CD4-positive, alpha-beta T cell (primary cell): ENCODE measurements at regions not wholly inside any gene's neighbourhood (a gene's known extent, or its start where the extent isn't known, plus 50 kb on each side); places are given as distances from the start of the nearest gene placed in this dataset.

Experiments
- ATAC-seq: fragments of 200-7000 bp; cut with Tn5 transposase; one replicate; pipeline ENCODE4 v1.10.0; 2022; ENCODE audit warnings: mild to moderate bottlenecking; ENCODE audit not compliant: poor library complexity
- CTCF ChIA-PET: fragments of 350-600 bp; sonication (Branson Sonifier 250); formaldehyde crosslinking; loops from one replicate; lab custom pipeline; 2021; ENCODE audit warnings: antibody characterized with exemption, inconsistent platforms; lab: Charles Lee
- POLR2A ChIA-PET: fragments of 350-600 bp; sonication (Branson Sonifier 250); formaldehyde crosslinking; loops from one replicate; lab custom pipeline; 2021; ENCODE audit warnings: antibody characterized with exemption, inconsistent platforms; lab: Charles Lee
- DNase-seq, 14 experiments: peaks; one replicate each; pipeline ENCODE4 v3.0.0-alpha.2; 2013 to 2020; ENCODE audit warnings: mixed read lengths in 2 of 14
- H3K27ac ChIP-seq, 2 donors: one replicate each; pipeline versions ENCODE4 v1.5.1 to v1.7.0; 2013; ENCODE audit warnings: low read length in 2 of 2, low read depth in 1 of 2, mild to moderate bottlenecking in 1 of 2
- H3K27me3 ChIP-seq, 2 experiments: 1 replicate in 1 of 2; 2 replicates in 1 of 2; pipeline versions ENCODE4 v1.6.1 to v1.7.0; 2013; ENCODE audit warnings: low read length in 2 of 2, control low read depth in 1 of 2, mild to moderate bottlenecking in 1 of 2, moderate library complexity in 1 of 2; ENCODE audit not compliant: insufficient read depth in 2 of 2, control insufficient read depth in 1 of 2
- H3K36me3 ChIP-seq: one replicate; pipeline ENCODE4 v1.6.1; 2013; ENCODE audit warnings: low read length, control low read depth; ENCODE audit not compliant: insufficient read depth
- H3K4me1 ChIP-seq: one replicate; pipeline ENCODE4 v1.6.1; 2013; ENCODE audit warnings: low read length, control low read depth; ENCODE audit not compliant: insufficient read depth
- H3K4me3 ChIP-seq: one replicate; pipeline ENCODE4 v1.5.1; 2013; ENCODE audit warnings: mild to moderate bottlenecking, low read length, moderate library complexity
- H3K9me3 ChIP-seq, 2 experiments: 1 replicate in 1 of 2; 2 replicates in 1 of 2; pipeline versions ENCODE4 v1.6.1 to v1.7.0; 2013; ENCODE audit warnings: low read length in 2 of 2, mild to moderate bottlenecking in 2 of 2, control low read depth in 1 of 2, moderate library complexity in 1 of 2; ENCODE audit not compliant: control insufficient read depth in 1 of 2, insufficient read depth in 1 of 2
- H3K27ac Mint-ChIP-seq: one replicate; pipeline ENCODE4 v1.8.0; 2020; ENCODE audit warnings: mixed read lengths
- H3K27me3 Mint-ChIP-seq: one replicate; pipeline ENCODE4 v1.8.0; 2021; ENCODE audit warnings: mixed read lengths
- H3K36me3 Mint-ChIP-seq: one replicate; pipeline ENCODE4 v1.8.0; 2021; ENCODE audit warnings: low read depth, mixed read lengths
- H3K4me1 Mint-ChIP-seq: one replicate; pipeline ENCODE4 v1.8.0; 2021; ENCODE audit warnings: low read depth, mixed read lengths
- H3K4me3 Mint-ChIP-seq: one replicate; pipeline ENCODE4 v1.8.0; 2020; ENCODE audit warnings: mild to moderate bottlenecking, mixed read lengths
- H3K9me3 Mint-ChIP-seq: one replicate; pipeline ENCODE4 v1.8.0; 2020; ENCODE audit warnings: mixed read lengths
- CTCF ChIP-seq: fragments of 200-600 bp; IDR thresholded peaks from one replicate; pipeline ENCODE4 v1.8.0; 2022; ENCODE audit warnings: antibody characterized with exemption, mild to moderate bottlenecking
- intact Hi-C, 2 experiments: fragments of 100-400 bp; cut with DNase I in 1 of 2; cut with micrococcal nuclease in 1 of 2; formaldehyde crosslinking; loops; one replicate each; pipeline versions ENCODE4 v1.15.1 to v1.9.0; 2023 to 2025; cut with DNase I, micrococcal nuclease

- H3K36me3 ChIP-seq, result no peaks in the 10 kb centered on the region
- Mint-ChIP-seq H3K4me3 (peak overlapping the region; percentile 91), H3K27me3 (no peaks in the 10 kb centered on the region), H3K4me1 (peaks cover 15% of the 10 kb centered on the region), H3K36me3 (no peaks in the 10 kb centered on the region), H3K27ac (peak overlapping the region; percentile 69), H3K9me3 (no peaks in the 10 kb centered on the region)
- H3K27ac ChIP-seq, result no peak overlapping the region
- peaks cover 19% of the 10 kb centered on the region for H3K4me1 ChIP-seq
- ChIA-PET POLR2A (interaction anchor here (0.6 to 2.2 kb wide), 4 partner anchors 29 to 94 kb away, joined by 3 to 8 read pairs (median 6); no protein-coding TSS in a partner anchor), CTCF (no interaction called here)
- DNase-seq, result peak; percentile 14 to 86 (median 52)
- H3K9me3 ChIP-seq, result no peaks in the 10 kb centered on the region
- intact Hi-C loops, result loop anchor here (1.0 to 10.0 kb wide), 4 partner anchors 94 to 668 kb away; partner anchors contain the start of genes PPIF (in 1 of the 2) and ZMIZ1 (in 1 of the 2)
- no peaks in the 10 kb centered on the region for H3K27me3 ChIP-seq
- ATAC-seq, result peak; percentile 69
- no peak for TF ChIP-seq CTCF
- peak overlapping the region; percentile 56 for H3K4me3 ChIP-seq
Observed at GRCh38 chr10:78972947-78973900, 95.5 kb upstream of the ZMIZ1 start.

- Mint-ChIP-seq H3K4me3 (peak overlapping the region; percentile 96), H3K4me1 (peaks cover 15% of the 10 kb centered on the region), H3K36me3 (no peaks in the 10 kb centered on the region), H3K27me3 (no peaks in the 10 kb centered on the region), H3K27ac (peak overlapping the region; percentile 73), H3K9me3 (no peaks in the 10 kb centered on the region)
- Histone ChIP-seq H3K27me3 (no peaks in the 10 kb centered on the region), H3K27ac (no peak overlapping the region), H3K4me3 (peak overlapping the region; percentile 56), H3K4me1 (peaks cover 19% of the 10 kb centered on the region), H3K9me3 (no peaks in the 10 kb centered on the region), H3K36me3 (no peaks in the 10 kb centered on the region)
- ChIA-PET POLR2A (interaction anchor here (0.6 to 2.2 kb wide), 6 partner anchors 30 to 93 kb away, joined by 3 to 8 read pairs (median 5); no protein-coding TSS in a partner anchor), CTCF (no interaction called here)
- intact Hi-C loops, result loop anchor here (5.0 to 10.0 kb wide), 3 partner anchors 93 to 669 kb away; partner anchors contain the start of genes PPIF (in 1 of the 2) and ZMIZ1 (in 1 of the 2)
- ATAC-seq (peak; percentile 40), DNase-seq (peak in 13 of 14 experiments; percentile 7 to 65 (median 37))
- no peak for TF ChIP-seq CTCF
Observed at GRCh38 chr10:78973901-78974616, 94.7 kb upstream of the ZMIZ1 start.
